B cell (primary cell): ENCODE measurements at regions not wholly inside any gene's neighbourhood (a gene's known extent, or its start where the extent isn't known, plus 50 kb on each side); places are given as distances from the start of the nearest gene placed in this dataset.

Source experiments
- CTCF ChIP-seq: fragments of 200-600 bp; IDR thresholded peaks from one replicate; pipeline ENCODE4 v1.8.0; 2022; ENCODE audit warnings: antibody characterized with exemption, mild to moderate bottlenecking
- EZH2 ChIP-seq: IDR thresholded peaks from 2 replicates; pipeline ENCODE4 v1.6.1; 2012; ENCODE audit warnings: borderline replicate concordance, low read depth, mild to moderate bottlenecking, moderate library complexity, low read length; ENCODE audit not compliant: insufficient read depth, poor library complexity, severe bottlenecking

- no peak for TF ChIP-seq CTCF
- TF ChIP-seq EZH2, result no peak
Measured at GRCh38 chr3:168998792-168999191, 664.7 kb downstream of the MECOM start.
